Stimulated activated CD8-positive, alpha-beta memory T cell treated with anti-CD3 and anti-CD28 coated beads, Interleukin-12 subunit alpha, Interleukin-12 subunit beta, amount 100 ng/mL, for 4 hours (primary cell): ENCODE measurements at regions not wholly inside any gene's neighbourhood (a gene's known extent, or its start where the extent isn't known, plus 50 kb on each side); places are given as distances from the start of the nearest gene placed in this dataset.
"Not testable (repeated sequence)": the region's sequence is repeated elsewhere in the genome, so short reads cannot be mapped to it uniquely, and the experiment has no call there.

Experiments used
- DNase-seq: peaks from one replicate; pipeline ENCODE4 v3.0.0-alpha.2; 2020; ENCODE audit warnings: low read depth

DNA sequence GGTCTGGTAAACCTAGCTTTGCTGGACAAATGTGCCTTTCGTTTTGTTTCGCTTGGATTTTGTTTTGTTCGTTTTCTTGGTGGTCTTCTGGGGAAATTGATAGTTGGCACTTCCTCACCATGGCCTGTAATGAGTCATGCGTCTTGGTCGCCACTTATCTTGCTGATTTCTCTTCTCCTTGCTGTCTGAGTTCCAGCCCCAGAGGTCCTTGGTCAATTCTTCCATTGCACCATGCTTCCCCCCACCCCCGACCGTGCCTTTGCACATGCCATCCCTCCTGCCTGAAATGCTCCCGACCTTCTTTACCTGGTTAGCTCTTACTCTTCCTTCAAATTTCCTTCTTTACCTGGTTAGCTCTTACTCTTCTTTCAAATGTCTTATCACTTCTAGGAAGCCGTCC lies 168.7 kb upstream of the MSX2 start:
- DNase-seq = no peak

DNA sequence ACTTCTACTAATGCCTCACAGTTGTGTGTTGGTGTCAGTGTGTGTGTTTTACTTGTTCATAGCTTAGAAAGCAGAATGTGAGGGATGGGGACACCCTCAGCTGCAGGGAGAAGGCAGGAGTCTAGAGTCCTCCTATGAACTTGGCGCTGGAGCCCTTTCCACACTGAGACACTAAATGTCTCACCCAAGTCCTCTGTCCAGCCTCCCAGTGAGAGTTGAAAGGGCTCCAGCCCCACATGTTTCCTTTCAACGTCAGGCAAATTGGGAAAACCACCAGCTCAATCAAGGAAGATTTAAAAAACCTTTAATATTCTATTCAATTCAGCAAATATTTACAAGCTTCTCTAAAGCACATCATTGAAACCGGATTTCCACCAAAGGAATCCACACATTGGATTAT lies 167.6 kb upstream of the MSX2 start:
- DNase-seq = no peak

DNA sequence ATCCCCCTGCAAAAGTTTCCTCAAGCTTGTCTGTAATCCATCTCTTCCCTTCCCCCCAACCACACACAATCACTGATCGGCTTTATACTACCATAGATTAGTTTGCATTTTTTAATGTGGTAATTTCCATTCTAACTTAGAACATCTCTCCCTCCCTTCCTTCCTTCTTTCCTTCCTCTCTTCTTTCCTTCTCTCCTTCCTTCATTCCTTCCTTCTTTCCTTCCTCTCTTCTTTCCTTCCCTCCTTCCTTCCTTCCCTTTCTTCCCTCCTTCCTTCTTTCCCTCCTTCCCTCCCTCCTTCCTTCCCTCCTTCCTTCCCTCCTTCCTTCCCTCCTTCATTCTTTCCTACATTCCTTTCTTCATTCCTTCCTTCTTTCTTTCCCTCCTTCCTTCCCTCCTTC lies 166.2 kb upstream of the MSX2 start:
- DNase-seq = no peak

DNA sequence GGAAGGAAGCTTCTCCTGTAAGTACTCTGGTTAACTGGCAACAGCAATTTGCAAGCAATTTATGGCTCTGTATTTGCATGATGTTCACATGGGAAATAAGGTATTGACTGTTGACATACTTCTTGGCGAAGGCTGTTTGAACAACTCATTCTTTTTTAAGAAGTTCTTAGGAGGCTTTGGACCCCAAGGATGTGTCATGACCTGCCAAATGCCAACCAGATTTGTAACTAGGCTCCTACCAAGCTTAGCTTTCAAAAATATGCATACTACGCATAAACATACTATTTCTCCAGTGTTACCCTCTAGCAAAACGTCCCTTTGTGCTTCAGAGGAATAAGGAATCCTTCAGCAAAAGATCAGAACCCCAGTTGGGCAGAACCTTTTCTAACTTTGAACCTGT lies 165.2 kb upstream of the MSX2 start:
- DNase-seq = no peak

DNA sequence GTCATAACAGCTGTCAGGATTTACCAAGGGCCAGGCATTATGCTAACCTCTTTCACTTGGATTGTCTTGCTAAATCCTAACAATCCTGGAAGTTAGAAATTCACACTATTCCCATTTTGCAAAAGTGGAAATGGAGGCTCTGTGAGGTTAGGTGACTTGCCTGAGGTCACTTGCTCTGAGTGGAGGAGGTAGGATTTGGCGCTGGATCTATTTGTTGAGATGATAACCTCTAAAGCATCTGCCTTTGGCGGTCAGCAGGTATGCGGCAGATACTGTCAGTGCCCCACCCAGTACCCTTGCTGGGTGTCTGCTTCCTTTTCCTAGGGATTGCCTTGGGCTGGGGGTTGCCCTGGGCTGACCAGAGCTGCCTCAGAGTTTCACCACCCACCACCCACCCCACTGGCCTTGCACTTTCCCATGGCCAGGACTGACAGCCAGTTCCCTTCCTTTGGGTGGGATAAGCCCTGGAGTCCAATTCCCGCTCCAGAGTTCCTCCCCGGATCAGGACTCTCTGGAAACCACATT lies 164.8 kb upstream of the MSX2 start:
- DNase-seq = no peak

DNA sequence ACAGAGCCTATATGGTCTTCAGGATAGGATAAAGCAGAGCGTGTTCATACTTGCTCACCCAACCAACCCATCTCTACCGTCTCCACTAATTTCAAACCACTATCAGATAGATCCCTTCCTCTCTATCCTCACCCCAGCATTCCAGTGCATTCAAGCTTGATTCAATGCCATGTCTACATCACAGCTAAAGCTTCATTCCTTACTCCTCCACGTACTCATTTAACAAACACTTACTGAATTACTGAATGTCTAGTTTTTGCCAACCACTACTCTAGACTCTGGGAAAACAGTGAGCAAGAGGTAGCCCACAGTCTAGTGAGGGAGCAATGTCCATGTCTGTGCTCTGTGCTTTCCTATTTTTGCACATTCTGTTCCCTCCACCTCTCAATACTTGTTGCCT lies 163.5 kb upstream of the MSX2 start:
- no peak for DNase-seq

DNA sequence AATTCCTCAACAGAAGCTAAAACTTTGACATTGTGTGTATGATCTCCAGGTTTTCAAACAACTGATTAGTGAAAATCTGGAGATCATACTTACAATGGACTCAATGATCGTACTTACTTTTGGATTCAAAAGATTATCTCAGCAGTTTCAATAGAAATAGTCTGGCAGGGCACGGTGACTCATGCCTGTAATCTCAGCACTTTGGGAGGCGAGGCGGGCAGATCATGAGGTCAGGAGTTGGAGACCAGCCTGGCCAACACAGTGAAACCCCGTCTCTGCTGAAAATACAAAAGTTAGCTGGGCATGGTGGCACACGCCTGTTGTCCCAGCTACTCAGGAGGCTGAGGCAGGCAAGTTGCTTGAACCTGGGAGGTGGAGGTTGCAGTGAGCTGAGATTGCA lies 161.3 kb upstream of the MSX2 start:
- not testable (repeated sequence) for DNase-seq

DNA sequence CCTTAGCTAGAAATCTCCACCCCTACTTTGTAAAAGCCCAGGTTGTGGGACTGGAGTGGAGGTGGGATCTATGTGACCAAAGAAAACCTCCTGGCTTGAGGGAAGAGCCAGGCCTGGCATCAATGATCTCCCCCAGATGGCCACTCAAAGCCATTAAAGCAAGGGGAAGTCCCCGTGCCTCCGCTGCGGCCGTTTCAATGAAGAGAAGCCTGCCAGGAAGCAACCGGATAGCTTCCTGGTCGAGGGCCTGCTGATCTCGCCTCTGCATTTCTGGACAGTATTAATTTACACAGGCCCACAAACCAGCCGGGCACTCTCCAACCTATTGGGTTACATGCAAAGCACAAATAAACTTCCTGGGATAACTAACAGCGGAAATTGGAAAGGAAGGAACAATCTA lies 160.5 kb upstream of the MSX2 start:
- no peak for DNase-seq

DNA sequence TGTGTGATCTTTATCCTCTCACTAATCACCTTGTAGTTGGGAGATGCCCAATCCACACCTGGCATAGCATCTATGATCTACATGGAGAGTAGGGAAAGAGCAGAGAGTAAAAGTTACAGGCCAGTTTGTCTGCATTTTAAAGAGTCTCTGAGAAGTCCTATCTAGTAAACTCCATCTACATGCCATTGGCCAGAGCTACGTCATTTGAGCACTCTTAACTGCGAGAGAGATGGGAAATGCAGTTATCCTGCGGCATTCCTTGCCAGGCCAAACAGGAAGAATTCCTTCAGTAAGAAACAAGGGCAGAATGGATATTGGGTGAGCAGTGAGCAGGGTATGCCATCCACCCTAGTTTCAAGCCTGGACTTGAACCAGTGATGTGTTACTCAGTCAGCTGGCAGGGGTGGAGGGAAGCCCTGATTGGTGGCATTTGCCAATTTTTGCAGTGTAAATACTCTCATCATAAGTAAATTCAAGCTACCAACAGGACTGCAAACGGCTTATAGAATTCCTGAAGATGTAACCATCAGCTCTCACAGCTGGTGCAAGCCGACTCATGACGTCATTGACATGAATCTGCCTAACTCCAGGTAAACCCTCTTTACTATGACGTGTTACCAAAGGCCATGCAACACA lies 156.8 kb upstream of the MSX2 start:
- no peak for DNase-seq

DNA sequence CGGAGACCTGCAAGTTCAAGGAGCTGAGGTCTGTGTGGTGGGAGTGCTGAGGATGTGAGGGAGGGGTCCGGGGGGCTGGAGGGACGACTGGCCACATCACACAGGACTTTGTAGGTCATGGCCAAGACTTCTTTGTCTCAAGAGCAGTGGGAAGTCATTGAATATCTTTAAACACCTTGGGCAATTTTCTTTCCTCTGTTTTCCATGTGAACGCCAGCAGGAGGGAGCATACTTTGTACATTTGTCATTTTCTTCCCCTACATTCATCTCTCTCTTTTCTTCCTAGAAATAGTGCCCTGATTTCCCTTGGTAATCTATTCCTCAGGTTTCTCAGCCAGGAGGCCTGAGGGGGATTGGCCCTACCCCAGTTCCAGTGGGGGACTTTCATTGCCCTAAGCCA lies 153.7 kb upstream of the MSX2 start:
- no peak for DNase-seq

DNA sequence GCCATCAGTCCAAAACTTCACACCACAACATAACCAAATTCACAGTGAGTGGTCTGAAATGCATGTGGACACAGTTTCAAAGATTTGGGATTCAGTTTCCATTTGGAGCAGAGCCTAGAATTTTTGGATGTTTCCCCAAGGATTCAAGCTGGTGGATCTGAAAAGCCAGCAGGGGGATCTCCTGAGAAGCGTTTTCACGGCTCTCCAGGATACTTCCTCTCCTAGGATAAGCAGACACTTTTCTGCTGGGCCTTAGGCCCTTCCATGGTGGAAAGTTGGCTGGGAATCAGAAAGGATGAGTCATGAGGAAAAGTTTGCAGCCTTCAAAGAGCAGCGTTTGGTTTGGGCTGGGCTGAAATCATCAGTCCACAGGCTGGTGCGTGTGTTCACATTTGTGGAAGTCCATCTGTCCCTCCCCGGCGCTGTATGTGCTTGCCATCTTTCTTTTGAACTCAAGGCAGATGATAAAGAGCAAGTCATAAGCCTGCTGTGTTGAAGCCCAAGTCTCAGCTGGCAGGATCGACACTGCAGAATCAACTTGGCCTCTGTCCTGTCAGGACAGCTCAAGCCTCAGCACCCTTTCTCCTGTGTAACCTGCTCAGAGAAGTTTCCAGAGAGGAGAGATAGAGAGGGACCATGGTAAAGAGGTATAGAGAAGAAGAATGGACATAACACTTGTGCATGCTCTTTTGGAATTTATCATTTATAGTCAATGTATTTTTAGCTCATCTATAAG lies 152.6 kb upstream of the MSX2 start:
- no peak for DNase-seq

DNA sequence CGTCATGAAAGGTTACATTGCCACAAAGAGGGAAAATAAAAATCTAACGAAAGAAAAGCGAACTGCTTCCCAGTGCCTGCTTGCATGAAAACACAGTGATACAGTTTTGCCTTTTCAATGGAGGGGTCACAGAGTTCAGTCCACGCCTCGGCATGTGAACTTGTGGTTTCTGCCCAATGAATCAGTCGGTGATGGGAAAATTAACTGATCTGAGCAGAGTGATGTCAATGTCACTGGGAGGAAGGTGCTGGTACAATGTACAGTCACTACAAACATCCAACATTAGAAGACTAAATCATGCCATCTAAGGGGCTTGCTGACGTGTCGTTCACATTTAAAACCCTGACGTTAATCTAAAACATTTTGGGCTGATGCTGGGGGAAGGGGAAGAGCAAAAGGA lies 151.8 kb upstream of the MSX2 start:
- DNase-seq = no peak

DNA sequence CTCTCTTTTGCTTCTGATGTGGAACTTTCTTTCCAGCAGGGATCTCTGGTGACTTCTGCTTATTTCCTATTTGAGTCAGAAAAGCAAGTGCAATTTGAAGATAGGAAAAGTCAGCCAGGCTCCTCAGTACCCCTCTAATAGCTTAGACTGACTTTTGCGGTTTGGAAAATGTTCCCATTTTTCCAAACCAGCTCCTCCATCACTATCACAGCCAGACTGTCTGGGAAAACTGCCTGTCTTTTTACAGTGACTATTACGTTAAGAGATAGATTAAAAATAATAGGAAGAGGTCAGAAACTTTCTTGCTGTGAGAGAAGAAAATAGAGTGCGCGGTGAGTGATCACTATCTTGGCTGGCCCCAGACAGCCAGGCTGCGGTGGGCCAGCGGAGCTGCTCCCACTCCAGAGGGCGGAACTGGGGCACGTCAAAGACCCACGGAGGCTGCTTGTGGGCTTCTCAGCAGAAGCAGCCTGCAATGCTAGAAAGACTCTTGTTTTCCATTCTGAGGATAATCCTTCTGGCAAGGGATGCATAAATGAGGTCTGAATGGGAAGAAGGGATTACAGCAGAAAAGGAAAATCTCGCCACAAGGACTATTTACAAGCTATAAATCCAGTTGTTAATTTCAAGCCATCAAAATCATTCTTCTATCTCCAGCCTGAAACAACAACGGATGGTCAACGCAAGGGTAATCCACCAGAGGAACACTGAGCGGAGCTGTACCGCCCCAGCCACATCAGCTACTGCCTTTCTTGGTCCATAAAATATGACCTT lies 151.0 kb upstream of the MSX2 start:
- DNase-seq = no peak

DNA sequence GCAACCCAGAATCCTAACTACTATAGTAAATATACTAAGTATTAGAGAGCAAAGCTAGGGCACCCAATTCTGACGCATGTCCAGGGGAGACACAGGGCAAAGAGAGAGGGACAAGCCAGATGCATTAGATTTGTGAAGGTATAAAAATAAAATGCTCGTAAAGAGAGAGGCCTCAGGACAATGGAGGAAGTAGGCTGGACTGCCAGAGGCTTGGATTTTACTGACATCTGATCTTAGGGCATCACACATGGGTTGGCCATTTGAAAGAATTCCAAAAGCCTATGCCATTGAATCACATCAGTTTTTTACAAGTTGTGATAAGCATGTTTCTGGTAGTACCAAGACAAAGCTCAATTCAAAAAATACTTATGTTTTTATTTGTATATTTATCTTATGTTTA lies 149.3 kb upstream of the MSX2 start:
- DNase-seq = no peak

DNA sequence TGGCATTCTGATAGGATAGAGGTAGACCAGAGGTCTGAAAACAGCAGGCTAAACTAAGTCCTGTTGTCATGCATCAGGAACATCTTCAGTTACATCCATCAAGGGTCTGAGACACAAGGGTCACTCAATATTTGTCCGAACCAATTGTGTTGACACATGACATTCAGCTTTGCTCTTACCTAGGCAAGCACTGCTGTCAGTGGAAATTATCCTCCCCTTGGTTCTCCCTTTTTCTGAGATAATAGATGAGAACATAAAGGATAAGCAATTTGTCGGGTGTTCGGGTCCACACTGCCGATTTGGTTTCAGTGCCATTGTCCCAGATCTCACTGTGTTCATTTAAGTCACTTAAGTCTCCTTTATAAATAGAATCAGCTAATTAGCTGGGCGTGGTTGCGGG lies 148.3 kb upstream of the MSX2 start:
- DNase-seq = no peak

DNA sequence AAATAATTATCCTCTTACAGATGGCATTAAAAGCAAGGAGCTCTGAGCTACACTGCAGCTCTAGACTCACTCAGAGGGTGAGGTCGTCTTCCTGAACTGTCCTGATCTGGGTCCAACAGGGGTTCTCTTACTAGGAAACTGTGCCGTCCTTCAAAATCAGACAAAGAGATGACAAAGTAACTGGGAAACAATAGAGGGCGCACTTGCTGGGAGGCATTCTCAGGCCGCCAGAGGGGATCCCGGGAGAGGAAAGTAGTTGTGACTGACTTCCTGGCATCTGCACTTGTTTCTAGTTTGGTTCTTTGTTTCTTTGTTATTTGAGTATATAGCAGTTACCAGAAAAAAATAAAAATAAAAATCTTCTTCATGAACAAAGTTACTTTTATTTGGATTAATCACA lies 142.9 kb upstream of the MSX2 start:
- no peak for DNase-seq

DNA sequence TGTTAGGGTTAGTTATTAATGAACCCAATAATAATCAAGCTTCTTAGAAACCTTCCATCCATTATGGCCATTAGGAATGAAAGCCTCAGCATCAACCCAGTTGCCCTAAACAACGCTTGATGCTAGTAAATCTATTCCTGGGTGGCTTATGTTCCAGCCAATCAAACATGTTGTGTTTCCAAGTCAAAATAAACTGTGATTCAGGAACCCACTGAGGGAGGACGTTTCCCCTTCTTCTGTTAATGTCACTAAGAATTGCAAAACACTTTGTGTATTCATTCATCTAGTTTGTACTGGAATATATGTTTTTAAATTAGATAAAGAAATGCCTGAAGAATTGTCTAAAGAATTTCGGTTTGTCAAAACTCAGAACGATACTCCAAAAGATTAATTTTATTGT lies 142.5 kb upstream of the MSX2 start:
- no peak for DNase-seq

DNA sequence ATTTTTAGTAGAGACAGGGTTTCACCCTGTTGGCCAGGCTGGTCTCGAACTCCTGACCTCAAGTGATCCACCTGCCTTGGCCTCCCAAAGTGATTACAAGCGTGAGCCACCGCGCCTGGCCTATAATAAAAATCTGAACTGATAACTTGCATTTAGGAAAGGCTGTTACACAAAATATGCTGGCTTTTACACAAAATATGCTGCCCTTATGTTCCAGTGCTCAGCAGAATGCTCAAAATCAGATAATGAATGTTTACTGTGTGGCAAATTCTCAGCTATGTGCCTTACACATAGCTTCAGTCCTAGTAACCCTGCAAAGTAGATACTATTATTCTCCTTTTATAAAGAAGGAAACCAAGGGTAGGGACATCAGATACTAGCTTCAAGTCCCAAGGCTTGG lies 141.3 kb upstream of the MSX2 start:
- DNase-seq = no peak

DNA sequence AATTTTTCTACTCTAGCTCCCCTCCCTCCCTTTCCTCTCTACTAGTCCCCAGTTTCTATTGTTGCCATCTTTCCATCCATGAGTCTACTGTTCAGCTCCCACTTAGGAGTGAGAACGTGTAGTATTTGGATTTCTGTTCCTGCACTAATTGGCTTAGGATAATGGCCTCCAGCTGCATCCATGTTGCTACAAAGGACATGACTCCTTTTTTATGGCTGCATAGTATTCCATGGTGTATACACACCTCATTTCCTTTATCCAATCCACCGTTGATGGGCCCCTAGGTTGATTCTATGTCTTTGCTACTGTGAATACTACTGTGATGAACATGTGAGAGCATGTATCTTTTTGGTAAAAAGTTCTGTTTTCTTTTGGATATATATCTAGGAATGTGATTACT lies 138.9 kb upstream of the MSX2 start:
- no peak for DNase-seq

DNA sequence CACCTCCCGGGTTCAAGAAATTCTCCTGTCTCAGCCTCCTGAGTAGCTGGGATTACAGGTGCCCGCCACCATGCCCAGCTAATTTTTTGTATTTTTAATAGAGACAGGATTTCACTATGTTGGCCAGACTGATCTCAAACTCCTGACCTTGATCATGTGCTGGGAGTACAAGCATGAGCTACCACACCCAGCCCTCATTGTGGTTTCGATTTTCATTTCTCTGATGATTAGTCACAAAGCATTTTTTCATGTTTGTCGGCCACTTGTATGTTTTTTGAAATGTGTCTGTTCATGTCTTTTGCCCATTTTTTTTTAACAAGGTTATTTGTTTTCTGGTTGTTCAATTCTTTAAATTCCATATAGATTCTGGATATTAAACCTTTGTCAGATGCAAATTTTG lies 138.2 kb upstream of the MSX2 start:
- DNase-seq = not testable (repeated sequence)

DNA sequence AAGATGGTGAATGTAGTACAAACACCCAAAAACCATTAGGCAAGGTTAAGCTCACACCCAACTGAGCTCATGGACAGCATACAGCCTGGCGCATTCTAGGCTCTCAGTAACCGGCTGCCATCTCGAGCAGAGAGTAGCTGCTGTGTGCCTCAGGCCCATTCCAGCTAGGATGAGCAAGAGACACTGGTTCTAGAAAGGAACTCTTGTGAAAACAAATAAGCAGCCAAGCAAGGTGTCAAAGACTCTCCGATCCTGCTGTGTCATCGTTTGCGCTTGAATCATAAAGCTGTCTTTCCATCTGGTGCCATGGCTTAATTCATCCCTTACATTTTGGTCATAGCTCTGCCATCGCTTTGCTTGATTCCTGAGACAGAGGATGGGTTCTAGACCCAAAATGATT lies 135.4 kb upstream of the MSX2 start:
- DNase-seq = no peak

DNA sequence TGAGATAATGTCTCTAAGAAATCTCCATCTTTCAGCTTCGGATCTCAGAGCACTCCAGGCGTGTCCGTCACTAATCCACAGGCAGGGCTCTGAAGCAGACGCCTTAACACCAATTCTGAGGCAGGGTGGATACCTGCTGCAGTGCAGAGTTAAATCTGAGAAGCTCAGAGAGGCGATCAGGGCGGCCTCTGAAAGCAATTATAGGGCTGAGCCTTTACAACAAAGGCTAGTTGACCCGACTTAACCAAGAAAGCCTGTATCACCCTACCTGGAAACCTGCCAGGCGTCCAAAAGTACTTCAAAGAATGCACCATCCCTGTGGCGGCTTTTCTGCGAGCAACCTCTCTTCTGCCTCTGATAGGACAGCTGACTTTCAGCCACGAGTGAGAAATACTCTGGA lies 134.8 kb upstream of the MSX2 start:
- no peak for DNase-seq

DNA sequence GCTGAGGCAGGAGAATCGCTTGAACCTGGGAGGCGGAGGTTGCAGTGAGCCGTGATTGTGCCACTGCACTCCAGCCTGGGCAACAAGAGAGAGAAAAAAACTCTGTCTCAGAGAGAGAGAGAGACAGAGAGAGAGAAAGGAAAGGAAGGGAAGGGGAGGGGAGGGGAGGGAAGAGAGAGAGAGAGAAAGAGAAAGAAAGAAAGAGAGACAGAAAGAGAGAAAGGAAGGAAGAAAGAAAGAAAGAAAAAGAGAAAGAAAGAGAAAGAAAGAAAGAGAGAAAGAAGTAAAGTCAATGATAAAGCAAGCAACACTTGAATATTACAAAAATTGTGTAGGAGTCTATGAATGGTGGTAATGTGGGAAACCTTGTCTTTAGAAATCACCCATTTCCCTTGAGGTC lies 133.6 kb upstream of the MSX2 start:
- DNase-seq = no peak
